ENCODE measurements at regions not wholly inside any gene's neighbourhood (a gene's known extent, or its start where the extent isn't known, plus 50 kb on each side); places are given as distances from the start of the nearest gene placed in this dataset.
A peak's percentile ranks its signal among the peaks of the same experiment; 100 is the strongest.
"Not testable (repeated sequence)": the region's sequence is repeated elsewhere in the genome, so short reads cannot be mapped to it uniquely, and the experiment has no call there.

DNA sequence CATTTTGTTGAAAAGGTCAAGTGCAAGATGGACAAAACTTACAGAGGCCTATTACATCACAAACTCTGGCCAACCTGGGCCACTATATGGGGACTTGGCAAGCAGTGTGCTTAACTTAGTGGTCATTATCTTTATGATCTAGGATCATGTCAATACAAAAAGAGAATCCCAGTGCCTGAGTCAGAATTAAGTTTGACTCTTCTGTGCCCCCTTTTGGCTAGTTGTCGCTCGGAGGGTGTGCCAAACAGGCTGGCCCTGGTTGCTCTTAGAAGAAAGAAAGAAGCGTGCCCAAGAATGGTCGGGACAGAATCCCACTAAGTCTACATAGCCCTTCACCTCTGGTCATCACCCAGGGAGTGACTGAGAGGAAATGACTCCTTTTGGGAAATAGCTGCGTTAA, 100.1 kb downstream of the EIF4E start:
- DNase-seq (peak; percentile 23), ATAC-seq (no peak)

- DNase-seq, result no peak
- no peak for ATAC-seq
Measured at GRCh38 chr4:98827661-98828060, 101.3 kb downstream of the EIF4E start.

GRCh38 chr4:98822144-98822543, 106.8 kb downstream of the EIF4E start:
- no peak for ATAC-seq
- DNase-seq, result no peak

DNA sequence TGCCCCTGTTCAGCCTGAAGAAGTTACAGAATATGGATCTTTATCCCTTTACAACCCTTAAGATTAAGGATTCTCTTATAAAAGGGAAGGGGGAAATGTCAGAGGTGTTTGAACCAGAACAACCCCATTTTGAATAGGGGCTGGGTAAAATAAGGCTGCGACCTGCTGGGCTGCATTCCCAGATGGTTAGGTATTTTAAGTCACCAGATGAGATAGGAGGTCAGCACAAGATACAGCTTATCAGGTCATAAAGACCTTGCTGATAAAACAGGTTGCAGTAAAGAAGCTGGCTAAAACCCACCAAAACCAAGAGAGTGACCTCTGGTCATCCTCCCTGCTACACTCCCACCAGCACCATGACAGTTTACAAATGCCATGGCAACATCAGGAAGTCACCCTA, 110.8 kb downstream of the EIF4E start:
- DNase-seq, ATAC-seq: not testable (repeated sequence)

GRCh38 chr4:98816816-98817215, 112.1 kb downstream of the EIF4E start:
- DNase-seq, result no peak

DNA sequence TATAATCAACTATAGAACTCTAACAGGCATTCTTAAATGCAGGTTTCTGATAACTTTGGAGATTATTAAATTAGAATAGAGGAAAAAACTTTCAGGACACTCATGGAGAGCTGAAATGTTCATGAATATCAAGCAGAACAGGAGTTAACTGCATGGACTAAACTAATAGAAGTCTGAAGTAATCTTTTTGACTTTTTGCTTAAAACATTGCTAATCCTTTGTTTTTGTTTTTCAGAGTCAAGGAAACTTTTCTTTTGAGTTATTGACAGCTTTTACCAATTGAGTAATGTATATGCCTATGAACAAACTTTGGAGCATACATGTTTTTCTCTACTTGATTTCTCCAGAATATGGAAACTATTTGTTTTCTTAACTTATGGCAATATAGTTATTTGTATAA, 112.5 kb downstream of the EIF4E start:
- ATAC-seq (no peak), DNase-seq (no peak)

More at GRCh38 chr4:98816816-98817215, 112.1 kb downstream of the EIF4E start:
- ATAC-seq, result no peak

DNA sequence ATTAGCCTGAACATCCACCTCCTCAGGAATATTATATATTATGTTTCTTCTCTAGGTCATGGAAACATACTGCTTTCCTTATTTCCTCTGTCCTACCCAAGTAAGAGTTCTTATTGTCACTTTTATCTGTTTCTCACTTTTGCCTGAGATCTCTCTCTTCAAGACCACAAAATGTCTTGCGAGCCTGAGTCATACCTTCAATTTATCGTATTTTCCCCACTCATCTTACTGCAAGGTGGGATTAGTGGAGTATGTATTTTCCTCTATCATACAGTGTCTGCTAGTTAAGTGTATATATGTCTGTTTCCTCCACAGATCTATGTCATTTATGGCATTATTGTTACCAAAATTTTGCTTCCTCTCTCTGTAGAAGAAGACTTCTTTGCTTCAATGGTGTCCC, 124.5 kb downstream of the EIF4E start:
- ATAC-seq (peak; percentile 78), DNase-seq (no peak)

GRCh38 chr4:98803251-98803650, 125.7 kb downstream of the EIF4E start:
- ATAC-seq, result no peak

DNA sequence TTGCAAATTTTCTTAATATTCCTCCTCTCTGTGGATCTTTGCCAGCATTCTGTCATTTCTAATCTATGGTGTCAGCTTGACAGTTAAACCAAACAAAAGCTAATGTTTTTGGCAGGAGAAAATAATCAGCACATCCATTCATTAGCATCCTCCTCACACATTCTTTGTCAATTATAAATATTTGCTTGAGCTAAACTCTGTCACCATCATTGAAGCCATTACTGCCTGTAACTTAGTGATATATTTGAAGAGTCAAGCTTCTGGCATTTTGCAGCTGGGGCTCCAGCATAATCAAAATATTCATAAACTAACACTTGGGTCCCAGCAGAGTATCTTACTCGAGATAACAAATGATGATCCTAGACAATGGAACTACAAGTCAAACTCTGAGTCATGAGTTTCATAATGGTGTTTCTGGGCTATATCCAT, 126.1 kb downstream of the EIF4E start:
- no peak for ATAC-seq
- no peak for DNase-seq

More at GRCh38 chr4:98803251-98803650, 125.7 kb downstream of the EIF4E start:
- no peak for DNase-seq

DNA sequence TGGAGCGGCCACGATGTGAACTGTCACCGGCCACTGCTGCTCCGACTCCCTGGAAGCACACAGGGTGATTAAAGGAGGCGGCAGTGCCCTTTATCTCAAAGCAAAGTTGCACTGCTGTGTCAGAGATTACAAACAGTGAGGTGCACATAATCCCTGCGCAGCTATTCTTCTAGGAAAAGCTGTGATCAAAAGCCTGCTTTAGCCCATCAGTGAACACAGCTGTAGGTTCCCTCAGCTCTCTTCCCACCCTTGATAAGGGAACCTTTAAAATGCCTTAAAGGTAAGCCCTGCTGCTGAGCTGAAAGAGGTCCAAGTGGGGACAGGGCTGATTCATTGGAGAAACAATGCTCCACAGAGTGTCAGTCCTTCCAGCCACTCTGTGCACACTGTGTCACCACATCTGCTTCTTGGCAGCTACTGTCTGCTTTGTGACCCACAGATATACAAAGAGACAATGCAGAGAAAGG, 127.6 kb downstream of the EIF4E start:
- ATAC-seq, result no peak
- no peak for DNase-seq

GRCh38 chr4:98796991-98797390, 131.9 kb downstream of the EIF4E start:
- no peak for ATAC-seq

DNA sequence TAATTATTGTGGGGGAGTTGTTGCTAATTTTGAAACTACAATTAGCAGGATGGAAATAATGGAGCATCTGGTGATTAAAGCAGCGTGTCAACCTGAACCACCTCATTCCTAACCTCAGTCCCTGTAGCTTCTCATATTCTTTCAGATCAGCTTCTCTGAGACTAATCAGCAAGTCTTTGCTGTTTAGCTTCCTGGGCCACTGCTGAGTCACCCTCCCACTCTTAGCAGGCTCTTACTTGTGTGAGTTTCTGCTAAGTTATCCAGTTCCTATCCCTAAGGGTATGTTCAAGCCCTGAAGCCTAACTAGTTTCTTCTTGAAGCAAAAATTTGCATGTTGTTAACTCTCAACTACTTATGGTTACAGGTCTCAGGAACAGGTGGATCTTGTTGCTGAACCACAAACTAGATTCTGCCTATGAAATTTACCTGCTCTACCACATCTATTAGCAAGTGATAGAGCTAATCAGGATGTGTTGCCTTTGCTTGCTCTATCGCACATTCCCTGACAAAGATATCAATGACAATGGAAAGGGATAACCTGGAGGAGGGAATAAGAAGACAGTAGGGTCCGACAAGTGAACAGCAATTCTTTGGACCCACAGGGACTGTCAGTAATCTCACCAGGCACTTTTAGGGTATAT, 134.2 kb downstream of the EIF4E start:
- ATAC-seq, result peak; percentile 97
- DNase-seq, result peak; percentile 42

More at GRCh38 chr4:98796991-98797390, 131.9 kb downstream of the EIF4E start:
- DNase-seq, result no peak

- ATAC-seq, result no peak
- no peak for DNase-seq
Measured at GRCh38 chr4:98793658-98794057, 135.2 kb upstream of the TSPAN5 start.

- no peak for DNase-seq
- ATAC-seq, result no peak
Measured at GRCh38 chr4:98786866-98787265, 128.5 kb upstream of the TSPAN5 start.

- ATAC-seq (no peak), DNase-seq (no peak)
Measured at GRCh38 chr4:98784947-98785706, 126.7 kb upstream of the TSPAN5 start.

GRCh38 chr4:98781641-98782357, 123.4 kb upstream of the TSPAN5 start:
- DNase-seq, result no peak
- no peak for ATAC-seq

- DNase-seq, result no peak
- no peak for ATAC-seq
Measured at GRCh38 chr4:98780926-98781325, 122.5 kb upstream of the TSPAN5 start.

GRCh38 chr4:98779088-98779487, 120.7 kb upstream of the TSPAN5 start:
- no peak for ATAC-seq
- DNase-seq, result no peak

- ATAC-seq, result no peak
- DNase-seq, result no peak
Measured at GRCh38 chr4:98778206-98778605, 119.8 kb upstream of the TSPAN5 start.

DNA sequence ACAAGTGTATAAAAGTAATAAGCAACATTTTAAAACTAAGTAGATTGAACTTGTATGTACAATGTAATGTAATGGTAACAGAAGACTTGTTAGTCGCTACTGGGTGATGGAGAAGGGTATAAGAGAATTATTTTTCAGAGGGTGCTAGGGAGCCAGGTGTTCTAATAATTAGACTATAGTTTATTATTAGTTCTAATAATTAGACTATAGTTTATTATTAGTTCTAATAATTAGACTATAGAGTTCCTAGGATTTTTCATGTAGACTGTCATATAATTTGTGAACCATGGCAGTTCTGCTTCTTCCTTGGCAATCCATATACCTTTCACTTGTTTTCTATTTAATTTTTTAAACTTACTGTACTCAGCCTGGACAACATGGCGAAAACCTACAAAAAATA, 117.3 kb upstream of the TSPAN5 start:
- ATAC-seq, result no peak

DNA sequence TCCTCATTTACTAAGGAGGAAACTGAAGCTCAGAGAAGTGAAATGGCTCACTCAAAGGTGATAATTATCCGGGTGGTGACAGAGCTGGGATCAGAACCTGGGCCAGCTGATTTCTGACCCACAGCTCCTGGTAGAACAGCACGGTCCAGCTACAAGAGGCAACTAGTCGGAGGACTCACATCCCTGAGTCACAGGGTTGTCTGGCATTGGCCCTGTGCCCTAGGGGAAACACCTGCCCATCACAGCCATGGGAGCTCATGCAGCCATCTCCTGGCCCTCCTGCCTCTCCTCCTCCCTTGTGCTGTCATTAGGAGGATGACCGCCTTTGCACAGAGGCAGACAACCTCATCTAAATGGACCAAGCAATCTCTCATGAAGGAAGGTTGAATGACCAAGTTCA, 115.2 kb upstream of the TSPAN5 start:
- ATAC-seq (no peak), DNase-seq (no peak)

More for the DNA sequence above, 117.3 kb upstream of the TSPAN5 start:
- DNase-seq, result no peak

- no peak for DNase-seq
- no peak for ATAC-seq
Measured at GRCh38 chr4:98771959-98772632, 113.7 kb upstream of the TSPAN5 start.

Measured in stimulated activated naive CD8-positive, alpha-beta T cell treated with anti-CD3 and anti-CD28 coated beads, Interleukin-15, Interleukin-2, amounts not matched to agents 100 U/mL and 50 U/mL, for 24 hours (primary cell).